ENCODE measurements at regions not wholly inside any gene's neighbourhood (a gene's known extent, or its start where the extent isn't known, plus 50 kb on each side); places are given as distances from the start of the nearest gene placed in this dataset.

DNA sequence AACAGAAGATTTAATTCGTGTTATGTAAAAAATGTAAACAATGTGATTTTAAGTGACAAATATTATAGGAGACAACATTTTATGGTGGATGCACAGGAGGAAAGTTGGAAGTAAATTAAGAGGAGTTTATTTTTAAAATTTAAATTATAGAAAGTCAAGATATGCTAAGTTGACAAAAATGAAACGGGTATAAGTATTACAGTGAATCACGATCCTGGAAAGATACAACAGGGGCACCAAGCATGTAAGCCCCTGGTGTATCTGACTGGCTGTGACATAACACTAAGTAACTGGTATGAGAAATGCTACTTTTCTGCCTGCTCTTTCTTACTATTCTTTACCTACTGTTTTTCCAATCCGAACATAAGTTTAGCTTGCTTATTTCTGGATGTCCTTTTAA, 419.8 kb upstream of the CHD1 start:
- TF ChIP-seq POLR2A (IDR thresholded peaks at IDR 0.05; ENCODE audit: control extremely low read depth in 1 of 2, low read depth in 2 of 2, low read length in 2 of 2) (no peak), TEAD4 (IDR thresholded peaks at IDR 0.05; ENCODE audit: low read depth, low read length) (no peak), EZH2 (IDR thresholded peaks at IDR 0.05; ENCODE audit: low read depth, low read length, severe bottlenecking) (no peak), CEBPB (IDR thresholded peaks at IDR 0.05; ENCODE audit: low read depth, low read length) (no peak), MAFK (IDR thresholded peaks at IDR 0.05; ENCODE audit: low read depth, low read length) (no peak), YY1 (IDR thresholded peaks at IDR 0.05; ENCODE audit: low read depth, low read length) (no peak), GABPA (IDR thresholded peaks at IDR 0.05; ENCODE audit: borderline replicate concordance, insufficient read depth, low read length) (no peak)
- TF ChIP-seq, protein P1, sequence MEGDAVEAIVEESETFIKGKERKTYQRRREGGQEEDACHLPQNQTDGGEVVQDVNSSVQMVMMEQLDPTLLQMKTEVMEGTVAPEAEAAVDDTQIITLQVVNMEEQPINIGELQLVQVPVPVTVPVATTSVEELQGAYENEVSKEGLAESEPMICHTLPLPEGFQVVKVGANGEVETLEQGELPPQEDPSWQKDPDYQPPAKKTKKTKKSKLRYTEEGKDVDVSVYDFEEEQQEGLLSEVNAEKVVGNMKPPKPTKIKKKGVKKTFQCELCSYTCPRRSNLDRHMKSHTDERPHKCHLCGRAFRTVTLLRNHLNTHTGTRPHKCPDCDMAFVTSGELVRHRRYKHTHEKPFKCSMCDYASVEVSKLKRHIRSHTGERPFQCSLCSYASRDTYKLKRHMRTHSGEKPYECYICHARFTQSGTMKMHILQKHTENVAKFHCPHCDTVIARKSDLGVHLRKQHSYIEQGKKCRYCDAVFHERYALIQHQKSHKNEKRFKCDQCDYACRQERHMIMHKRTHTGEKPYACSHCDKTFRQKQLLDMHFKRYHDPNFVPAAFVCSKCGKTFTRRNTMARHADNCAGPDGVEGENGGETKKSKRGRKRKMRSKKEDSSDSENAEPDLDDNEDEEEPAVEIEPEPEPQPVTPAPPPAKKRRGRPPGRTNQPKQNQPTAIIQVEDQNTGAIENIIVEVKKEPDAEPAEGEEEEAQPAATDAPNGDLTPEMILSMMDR (IDR thresholded peaks at IDR 0.05; ENCODE audit: control extremely low read depth in 1 of 3, insufficient read depth in 1 of 3, low read depth in 1 of 3, low read length in 3 of 3) = no peak

Measured in H1 (cell line).